ENCODE measurements at regions not wholly inside any gene's neighbourhood (a gene's known extent, or its start where the extent isn't known, plus 50 kb on each side); places are given as distances from the start of the nearest gene placed in this dataset.

DNA sequence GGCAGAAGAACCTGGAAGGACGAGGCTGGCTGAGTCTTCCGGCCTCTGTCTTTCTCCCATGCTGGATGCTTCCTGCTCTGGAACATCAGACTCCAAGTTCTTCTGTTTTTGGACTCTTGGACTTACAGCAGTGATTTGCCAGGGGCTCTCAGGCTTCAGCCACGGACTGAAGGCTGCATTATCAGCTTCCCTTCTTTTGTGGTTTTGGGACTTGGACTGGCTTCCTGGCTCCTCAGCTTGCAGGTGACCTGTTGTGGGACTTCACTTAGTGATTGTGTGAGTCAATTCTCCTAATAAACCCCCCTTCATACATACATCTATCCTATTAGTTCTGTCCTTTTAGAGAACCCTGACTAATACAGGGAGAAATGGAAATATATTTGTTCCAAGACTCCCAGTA is 265.8 kb downstream of the PCDH18 start:
- intact Hi-C loops (cut with micrococcal nuclease): no loop called here
- CTCF ChIA-PET: no interaction called here
- Mint-ChIP-seq H3K4me3 (no peak overlapping the region), H3K4me1 (no peaks in the 10 kb centered on the region), H3K27me3 (no peaks in the 10 kb centered on the region), H3K36me3 (no peaks in the 10 kb centered on the region), H3K9me3 (peaks cover 0 to 5% (median 2%) of the 10 kb centered on the region in 11 donors), H3K27ac (no peak overlapping the region)
- H3K27me3 ChIP-seq (ENCODE audit: control insufficient read depth in 2 of 2, insufficient read depth in 2 of 2, low read length in 2 of 2): no peaks in the 10 kb centered on the region
- ATAC-seq: no peak
- no peak overlapping the region for H3K4me3 ChIP-seq (ENCODE audit: low read length)
- no peaks in the 10 kb centered on the region for H3K9me3 ChIP-seq (ENCODE audit: control insufficient read depth in 2 of 3, low read length in 3 of 3)
- H3K27ac ChIP-seq (ENCODE audit: low read depth, low read length): no peak overlapping the region
- H3K4me1 ChIP-seq (ENCODE audit: control insufficient read depth in 2 of 2, insufficient read depth in 2 of 2, low read length in 2 of 2): no peaks in the 10 kb centered on the region
- POLR2A ChIA-PET: no interaction called here
- H3K36me3 ChIP-seq (ENCODE audit: control insufficient read depth in 2 of 3, insufficient read depth in 3 of 3, low read length in 3 of 3): no peaks in the 10 kb centered on the region
- no peak for DNase-seq

- Mint-ChIP-seq H3K27ac (no peak overlapping the region), H3K36me3 (no peaks in the 10 kb centered on the region), H3K4me1 (no peaks in the 10 kb centered on the region), H3K9me3 (peaks cover 0 to 6% (median 0%) of the 10 kb centered on the region in 11 donors), H3K27me3 (no peaks in the 10 kb centered on the region), H3K4me3 (no peak overlapping the region)
- Histone ChIP-seq H3K27ac (ENCODE audit: low read depth, low read length) (no peak overlapping the region), H3K4me3 (ENCODE audit: low read length) (no peak overlapping the region), H3K36me3 (ENCODE audit: control insufficient read depth in 2 of 3, insufficient read depth in 3 of 3, low read length in 3 of 3) (no peaks in the 10 kb centered on the region), H3K9me3 (ENCODE audit: control insufficient read depth in 2 of 3, low read length in 3 of 3) (no peaks in the 10 kb centered on the region), H3K27me3 (ENCODE audit: control insufficient read depth in 2 of 2, insufficient read depth in 2 of 2, low read length in 2 of 2) (no peaks in the 10 kb centered on the region), H3K4me1 (ENCODE audit: control insufficient read depth in 2 of 2, insufficient read depth in 2 of 2, low read length in 2 of 2) (no peaks in the 10 kb centered on the region)
- no peak for DNase-seq
- intact Hi-C loops (cut with micrococcal nuclease): no loop called here
- ChIA-PET CTCF (no interaction called here), POLR2A (no interaction called here)
- ATAC-seq: no peak
Measured at GRCh38 chr4:137263206-137263605, 269.1 kb downstream of the PCDH18 start.

DNA sequence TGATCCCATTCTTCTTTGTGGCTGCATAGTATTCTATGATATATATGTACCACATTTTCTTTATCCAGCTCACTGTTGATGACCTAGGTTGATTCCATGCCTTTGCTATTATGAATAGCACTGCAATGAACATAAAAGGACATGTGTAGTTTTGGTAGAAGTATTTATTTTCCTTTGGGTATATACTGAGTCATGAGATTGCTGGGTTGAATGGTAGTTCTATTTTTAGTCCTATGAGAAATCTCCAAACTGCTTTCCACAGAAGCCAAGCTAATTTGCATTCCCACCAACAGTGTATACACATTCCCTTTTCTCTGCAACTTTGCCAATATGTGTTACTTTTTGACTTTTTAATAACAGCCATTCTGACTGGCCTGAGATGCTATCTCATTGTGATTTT is 278.3 kb downstream of the PCDH18 start:
- POLR2A ChIA-PET: no interaction called here
- ATAC-seq: no peak
- Histone ChIP-seq H3K27ac (ENCODE audit: low read depth, low read length) (no peak overlapping the region), H3K9me3 (ENCODE audit: control insufficient read depth in 2 of 3, low read length in 3 of 3) (no peaks in the 10 kb centered on the region), H3K27me3 (ENCODE audit: control insufficient read depth in 2 of 2, insufficient read depth in 2 of 2, low read length in 2 of 2) (no peaks in the 10 kb centered on the region), H3K4me1 (ENCODE audit: control insufficient read depth in 2 of 2, insufficient read depth in 2 of 2, low read length in 2 of 2) (no peaks in the 10 kb centered on the region), H3K4me3 (ENCODE audit: low read length) (no peak overlapping the region), H3K36me3 (ENCODE audit: control insufficient read depth in 2 of 3, insufficient read depth in 3 of 3, low read length in 3 of 3) (no peaks in the 10 kb centered on the region)
- Mint-ChIP-seq H3K27ac (no peak overlapping the region), H3K4me3 (no peak overlapping the region), H3K36me3 (no peaks in the 10 kb centered on the region), H3K4me1 (no peaks in the 10 kb centered on the region), H3K27me3 (no peaks in the 10 kb centered on the region), H3K9me3 (peaks cover 0 to 27% (median 4%) of the 10 kb centered on the region in 11 donors)
- CTCF ChIA-PET: no interaction called here
- intact Hi-C loops (cut with micrococcal nuclease): no loop called here
- DNase-seq: no peak

DNA sequence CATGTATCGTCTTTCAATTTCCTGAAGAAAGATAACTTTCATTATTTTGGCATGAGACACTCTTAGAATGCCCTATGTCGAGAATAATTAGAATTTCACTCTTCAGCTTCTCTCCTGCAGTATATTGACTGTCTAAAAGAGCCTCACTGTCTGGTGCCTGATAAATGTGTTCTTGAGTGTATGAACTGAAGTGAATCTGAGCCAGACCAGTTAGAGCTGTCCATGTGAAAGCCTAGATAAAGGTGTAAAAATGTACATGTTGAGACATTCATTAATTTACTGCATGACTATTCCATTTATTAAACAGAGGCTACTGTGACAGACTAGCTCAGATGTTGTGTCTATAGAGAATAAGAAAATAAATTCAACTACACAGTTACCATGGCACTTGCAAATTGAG is 283.2 kb downstream of the PCDH18 start:
- Mint-ChIP-seq H3K27me3 (no peaks in the 10 kb centered on the region), H3K36me3 (no peaks in the 10 kb centered on the region), H3K27ac (no peak overlapping the region), H3K4me1 (no peaks in the 10 kb centered on the region), H3K9me3 (peaks cover 0 to 16% (median 0%) of the 10 kb centered on the region in 11 donors), H3K4me3 (no peak overlapping the region)
- Histone ChIP-seq H3K27ac (ENCODE audit: low read depth, low read length) (no peak overlapping the region), H3K4me3 (ENCODE audit: low read length) (no peak overlapping the region), H3K36me3 (ENCODE audit: control insufficient read depth in 2 of 3, insufficient read depth in 3 of 3, low read length in 3 of 3) (no peaks in the 10 kb centered on the region), H3K9me3 (ENCODE audit: control insufficient read depth in 2 of 3, low read length in 3 of 3) (no peaks in the 10 kb centered on the region), H3K27me3 (ENCODE audit: control insufficient read depth in 2 of 2, insufficient read depth in 2 of 2, low read length in 2 of 2) (no peaks in the 10 kb centered on the region), H3K4me1 (ENCODE audit: control insufficient read depth in 2 of 2, insufficient read depth in 2 of 2, low read length in 2 of 2) (no peaks in the 10 kb centered on the region)
- DNase-seq (no peak), ATAC-seq (no peak)
- CTCF ChIA-PET: no interaction called here
- POLR2A ChIA-PET: no interaction called here
- intact Hi-C loops (cut with micrococcal nuclease): no loop called here

DNA sequence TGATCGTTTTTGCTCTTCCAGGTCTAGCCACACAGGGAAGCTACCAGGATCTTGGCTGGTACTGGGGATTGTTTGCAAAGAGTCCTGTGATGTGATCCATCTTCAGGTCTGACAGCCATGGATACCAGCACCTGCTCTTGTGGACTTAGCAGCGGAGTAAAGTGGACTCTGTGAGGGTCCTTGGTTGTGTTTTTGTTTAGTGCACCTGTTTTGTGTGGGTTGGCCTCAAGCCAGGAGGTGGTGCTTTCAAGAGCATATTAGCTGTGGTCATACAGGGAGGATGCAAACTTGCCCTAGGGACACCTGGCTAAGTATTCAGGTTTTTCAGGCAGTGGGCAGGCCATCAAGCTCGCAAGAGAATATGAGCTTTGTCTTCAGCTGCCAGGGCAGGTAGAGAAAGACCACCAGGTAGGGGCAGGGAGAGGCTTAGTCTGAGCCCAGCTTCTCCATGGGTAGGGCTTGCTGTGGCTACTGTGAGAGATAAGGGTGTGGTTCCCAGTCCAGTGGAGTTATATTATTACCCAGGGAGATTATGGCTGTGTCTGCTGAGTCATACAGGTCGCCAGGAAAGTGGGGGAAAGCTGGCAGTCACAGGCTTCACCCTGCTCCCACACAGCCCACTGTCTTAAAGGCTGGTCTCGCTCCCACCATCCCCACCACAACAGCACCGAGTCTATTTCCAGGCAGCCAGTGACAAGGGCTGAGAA is 293.7 kb downstream of the PCDH18 start:
- Histone ChIP-seq H3K9me3 (ENCODE audit: control insufficient read depth in 2 of 3, low read length in 3 of 3) (no peaks in the 10 kb centered on the region), H3K36me3 (ENCODE audit: control insufficient read depth in 2 of 3, insufficient read depth in 3 of 3, low read length in 3 of 3) (no peaks in the 10 kb centered on the region), H3K27me3 (ENCODE audit: control insufficient read depth in 2 of 2, insufficient read depth in 2 of 2, low read length in 2 of 2) (no peaks in the 10 kb centered on the region), H3K27ac (ENCODE audit: low read depth, low read length) (no peak overlapping the region), H3K4me3 (ENCODE audit: low read length) (no peak overlapping the region), H3K4me1 (ENCODE audit: control insufficient read depth in 2 of 2, insufficient read depth in 2 of 2, low read length in 2 of 2) (no peaks in the 10 kb centered on the region)
- ATAC-seq (no peak), DNase-seq (no peak)
- Mint-ChIP-seq H3K4me3 (no peak overlapping the region), H3K27me3 (no peaks in the 10 kb centered on the region), H3K27ac (no peak overlapping the region), H3K4me1 (no peaks in the 10 kb centered on the region), H3K36me3 (no peaks in the 10 kb centered on the region), H3K9me3 (peaks cover 0 to 20% (median 7%) of the 10 kb centered on the region in 11 donors)
- intact Hi-C loops (cut with micrococcal nuclease): no loop called here
- CTCF ChIA-PET: no interaction called here
- POLR2A ChIA-PET: no interaction called here

GRCh38 chr4:137226900-137227299 is 305.4 kb downstream of the PCDH18 start:
- H3K27me3 ChIP-seq (ENCODE audit: control insufficient read depth in 2 of 2, insufficient read depth in 2 of 2, low read length in 2 of 2): no peaks in the 10 kb centered on the region
- CTCF ChIA-PET: no interaction called here
- no peaks in the 10 kb centered on the region for H3K27me3 Mint-ChIP-seq
- H3K4me3 Mint-ChIP-seq: no peak overlapping the region
- POLR2A ChIA-PET: no interaction called here
- no peaks in the 10 kb centered on the region for H3K4me1 Mint-ChIP-seq
- H3K9me3 ChIP-seq (ENCODE audit: control insufficient read depth in 2 of 3, low read length in 3 of 3): no peaks in the 10 kb centered on the region
- no peaks in the 10 kb centered on the region for H3K36me3 ChIP-seq (ENCODE audit: control insufficient read depth in 2 of 3, insufficient read depth in 3 of 3, low read length in 3 of 3)
- intact Hi-C loops (cut with micrococcal nuclease): no loop called here
- DNase-seq (no peak), ATAC-seq (no peak)
- H3K4me1 ChIP-seq (ENCODE audit: control insufficient read depth in 2 of 2, insufficient read depth in 2 of 2, low read length in 2 of 2): no peaks in the 10 kb centered on the region
- no peak overlapping the region for H3K27ac Mint-ChIP-seq
- H3K27ac ChIP-seq (ENCODE audit: low read depth, low read length): no peak overlapping the region
- no peaks in the 10 kb centered on the region for H3K36me3 Mint-ChIP-seq
- H3K4me3 ChIP-seq (ENCODE audit: low read length): no peak overlapping the region
- peaks cover 0 to 7% (median 2%) of the 10 kb centered on the region in 11 donors for H3K9me3 Mint-ChIP-seq

- Mint-ChIP-seq H3K27ac (no peak overlapping the region), H3K36me3 (no peaks in the 10 kb centered on the region), H3K27me3 (no peaks in the 10 kb centered on the region), H3K4me1 (no peaks in the 10 kb centered on the region), H3K4me3 (no peak overlapping the region), H3K9me3 (peaks cover 0 to 8% (median 2%) of the 10 kb centered on the region in 11 donors)
- intact Hi-C loops (cut with micrococcal nuclease): no loop called here
- DNase-seq (no peak), ATAC-seq (no peak)
- Histone ChIP-seq H3K4me3 (ENCODE audit: low read length) (no peak overlapping the region), H3K27me3 (ENCODE audit: control insufficient read depth in 2 of 2, insufficient read depth in 2 of 2, low read length in 2 of 2) (no peaks in the 10 kb centered on the region), H3K4me1 (ENCODE audit: control insufficient read depth in 2 of 2, insufficient read depth in 2 of 2, low read length in 2 of 2) (no peaks in the 10 kb centered on the region), H3K36me3 (ENCODE audit: control insufficient read depth in 2 of 3, insufficient read depth in 3 of 3, low read length in 3 of 3) (no peaks in the 10 kb centered on the region), H3K27ac (ENCODE audit: low read depth, low read length) (no peak overlapping the region), H3K9me3 (ENCODE audit: control insufficient read depth in 2 of 3, low read length in 3 of 3) (no peaks in the 10 kb centered on the region)
- POLR2A ChIA-PET: no interaction called here
- CTCF ChIA-PET: no interaction called here
Measured at GRCh38 chr4:137226221-137226620, 306.1 kb downstream of the PCDH18 start.

All from naive thymus-derived CD4-positive, alpha-beta T cell (primary cell).